ENCODE measurements at regions not wholly inside any gene's neighbourhood (a gene's known extent, or its start where the extent isn't known, plus 50 kb on each side); places are given as distances from the start of the nearest gene placed in this dataset.

DNA sequence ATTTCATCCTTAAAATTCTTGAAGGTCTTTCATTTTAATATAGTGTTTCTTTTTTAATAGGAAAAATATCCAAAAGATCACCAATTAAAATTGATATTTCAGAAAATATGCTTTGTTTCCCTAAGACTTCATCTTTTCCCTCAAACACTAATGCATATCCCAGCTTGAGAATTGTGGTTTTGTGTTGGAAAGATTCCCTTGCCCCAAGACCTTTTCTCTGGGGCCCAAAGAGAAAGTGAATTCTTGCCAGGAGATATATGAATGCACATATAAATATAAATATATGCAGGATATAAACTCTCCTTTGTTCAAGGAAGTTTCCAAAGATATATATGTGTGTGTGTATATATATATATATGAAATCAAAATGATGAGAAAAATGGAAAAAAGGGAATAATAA, 241.2 kb downstream of the FAM76B start:
- no peak overlapping the region for H3K9ac ChIP-seq (replicated peaks in 1 of 4; ENCODE audit: extremely low read depth in 1 of 4, low read depth in 3 of 4, low read length in 3 of 4)
- no peak overlapping the region for H3K27ac ChIP-seq (ENCODE audit: low read depth, low read length)
- H3K56ac ChIP-seq (replicated peaks; ENCODE audit: insufficient read length, low read depth, low read length), result no peak overlapping the region
- ChIA-PET POLR2A (ENCODE audit: partially characterized antibody) (no interaction called here), CTCF (ENCODE audit: partially characterized antibody) (interaction anchor here (0.6 to 8.9 kb wide), 3 partner anchors 157 to 488 kb away, joined by 3 to 83 read pairs (median 24); no protein-coding TSS in a partner anchor)
- H3K23ac ChIP-seq (ENCODE audit: insufficient read length), result no peak overlapping the region
- H4K8ac ChIP-seq (ENCODE audit: extremely low read depth, insufficient read depth, low read length), result no peak overlapping the region
- H2AK5ac ChIP-seq (ENCODE audit: low read depth, low read length), result no peak overlapping the region
- H3K36me3 ChIP-seq (ENCODE audit: control insufficient read depth in 2 of 4, insufficient read depth in 4 of 4, low read length in 3 of 4), result no peaks in the 10 kb centered on the region
- no peaks in the 10 kb centered on the region for H4K20me1 ChIP-seq (replicated peaks in 1 of 2; ENCODE audit: control insufficient read depth in 1 of 2, insufficient read depth in 2 of 2, low read length in 2 of 2)
- DNase-seq (ENCODE audit: low read depth in 1 of 2, low spot score in 2 of 2), result no peak
- no peak overlapping the region for H4K91ac ChIP-seq (replicated peaks; ENCODE audit: insufficient read length, low read length)
- H3K4me2 ChIP-seq (ENCODE audit: insufficient read depth in 1 of 2, low read depth in 2 of 2, low read length in 2 of 2), result no peak overlapping the region
- TF ChIP-seq CREB1 (IDR thresholded peaks at IDR 0.05) (no peak), MAX (IDR thresholded peaks at IDR 0.05) (no peak), RXRA (IDR thresholded peaks at IDR 0.05; ENCODE audit: insufficient read depth, low read depth, low read length) (no peak), RNF2 (IDR thresholded peaks at IDR 0.05; ENCODE audit: borderline replicate concordance, low read depth, low read length, missing control alignments, poor library complexity, severe bottlenecking) (no peak), CHD2 (IDR thresholded peaks at IDR 0.05; ENCODE audit: low read length) (no peak), FOSL1 (IDR thresholded peaks at IDR 0.05; ENCODE audit: insufficient read depth, low read depth, low read length) (no peak), TAF1 (IDR thresholded peaks at IDR 0.05; ENCODE audit: low read depth, low read length) (no peak), CBX5 (IDR thresholded peaks at IDR 0.05; ENCODE audit: low read depth, low read length) (no peak), JUN (IDR thresholded peaks at IDR 0.05; ENCODE audit: low read depth, low read length) (no peak), POLR2AphosphoS5 (IDR thresholded peaks at IDR 0.05; ENCODE audit: low read depth, low read length) (no peak), SP4 (IDR thresholded peaks at IDR 0.05; ENCODE audit: low read length) (no peak), BACH1 (IDR thresholded peaks at IDR 0.05; ENCODE audit: low read length) (no peak), JUND (IDR thresholded peaks at IDR 0.05; ENCODE audit: low read length) (no peak)
- no peak overlapping the region for H2BK15ac ChIP-seq (ENCODE audit: low read length)
- H3K9me3 ChIP-seq (ENCODE audit: insufficient read depth in 2 of 2, low read depth in 1 of 2, low read length in 1 of 2), result no peaks in the 10 kb centered on the region
- no peak for FAIRE-seq
- no peak overlapping the region for H3K18ac ChIP-seq (ENCODE audit: extremely low read depth, low read length)
- no peak overlapping the region for H4K5ac ChIP-seq (ENCODE audit: insufficient read length, low read depth, low read length)
- no peak overlapping the region for H2BK5ac ChIP-seq (ENCODE audit: low read depth, low read length)
- H3K4me1 ChIP-seq (replicated peaks in 1 of 4; ENCODE audit: control insufficient read depth in 3 of 4, insufficient read depth in 4 of 4, low read length in 3 of 4), result no peaks in the 10 kb centered on the region
- H2BK12ac ChIP-seq (ENCODE audit: low read depth, low read length), result no peak overlapping the region
- H3K14ac ChIP-seq (ENCODE audit: insufficient read length), result no peak overlapping the region
- no peaks in the 10 kb centered on the region for H3K23me2 ChIP-seq (ENCODE audit: low read depth, low read length)
- H2BK120ac ChIP-seq (replicated peaks; ENCODE audit: low read depth, low read length), result no peak overlapping the region
- H3K27me3 ChIP-seq (replicated peaks in 1 of 4; ENCODE audit: control insufficient read depth in 3 of 4, extremely low read depth in 1 of 4, insufficient read depth in 3 of 4, low read length in 3 of 4), result no peaks in the 10 kb centered on the region
- H3K4me3 ChIP-seq (ENCODE audit: extremely low read depth in 1 of 4, insufficient read depth in 2 of 4, low read depth in 3 of 4, low read length in 4 of 4), result no peak overlapping the region
- H2BK20ac ChIP-seq (ENCODE audit: low read length), result no peak overlapping the region
- H3K79me2 ChIP-seq (ENCODE audit: control insufficient read depth in 1 of 2, insufficient read depth in 2 of 2, low read length in 2 of 2), result no peaks in the 10 kb centered on the region
- H3K79me1 ChIP-seq (ENCODE audit: low read depth, low read length), result no peaks in the 10 kb centered on the region
- H3K4ac ChIP-seq (replicated peaks; ENCODE audit: insufficient read length, low read depth, low read length), result no peak overlapping the region
- no peak overlapping the region for H2AFZ ChIP-seq (ENCODE audit: low read length)
